Esophagus muscularis mucosa (tissue), 4 donors: ENCODE measurements at regions not wholly inside any gene's neighbourhood (a gene's known extent, or its start where the extent isn't known, plus 50 kb on each side); places are given as distances from the start of the nearest gene placed in this dataset.

ENCODE experiments used
- CTCF ChIP-seq, 3 experiments: fragments of 200-600 bp in 2 of 3; fragments of 450-650 bp in 1 of 3; sonication (generic) in 2 of 3; IDR thresholded peaks; one replicate each; pipeline ENCODE4 v1.5.1; 2017 to 2019; ENCODE audit warnings: antibody characterized with exemption in 3 of 3, mild to moderate bottlenecking in 2 of 3, moderate library complexity in 1 of 3
- EP300 ChIP-seq: sonication (generic); formaldehyde crosslinking; IDR thresholded peaks from one replicate; pipeline ENCODE4 v1.6.1; 2017; ENCODE audit warnings: antibody characterized with exemption
- POLR2A ChIP-seq: fragments of 450-650 bp; IDR thresholded peaks from one replicate; pipeline ENCODE4 v1.6.1; 2017; ENCODE audit warnings: antibody characterized with exemption, moderate library complexity, mild to moderate bottlenecking, low read depth
- POLR2AphosphoS5 ChIP-seq, 2 donors: sonication (generic); formaldehyde crosslinking; IDR thresholded peaks; one replicate each; pipeline ENCODE4 v1.6.1; 2017; ENCODE audit warnings: antibody characterized with exemption in 2 of 2

- no peak for TF ChIP-seq CTCF (IDR thresholded peaks at IDR 0.05)
- no peak for TF ChIP-seq POLR2AphosphoS5 (IDR thresholded peaks at IDR 0.05)
- TF ChIP-seq POLR2A = no peak
- TF ChIP-seq EP300 = no peak
Observed at GRCh38 chrX:8868070-8868773, 67.0 kb upstream of the FAM9A start.
